Left lung (tissue), 4 donors: ENCODE measurements at regions not wholly inside any gene's neighbourhood (a gene's known extent, or its start where the extent isn't known, plus 50 kb on each side); places are given as distances from the start of the nearest gene placed in this dataset.

Source experiments
- ATAC-seq: fragments of 200-7000 bp; cut with Tn5 transposase; one replicate; pipeline ENCODE4 v1.9.1; 2020; ENCODE audit warnings: moderate library complexity
- DNase-seq, 4 donors: peaks; one replicate each; pipeline ENCODE4 v3.0.0-alpha.2; 2013 to 2020
- H3K27ac ChIP-seq, 2 donors: fragments of 200-600 bp; sonication (generic) in 1 of 2; one replicate each; pipeline versions ENCODE4 v1.5.0 to v1.8.0; 2020 to 2021
- H3K27me3 ChIP-seq, 2 donors: fragments of 200-600 bp; sonication (generic) in 1 of 2; one replicate each; pipeline versions ENCODE4 v1.5.0 to v1.8.0; 2020 to 2021
- H3K36me3 ChIP-seq, 2 donors: fragments of 200-600 bp; sonication (generic) in 1 of 2; one replicate each; pipeline versions ENCODE4 v1.5.0 to v1.8.0; 2020 to 2021
- H3K4me1 ChIP-seq, 2 donors: fragments of 200-600 bp; one replicate each; pipeline ENCODE4 v1.8.0; 2021
- H3K4me3 ChIP-seq, 2 donors: fragments of 200-600 bp; sonication (generic) in 1 of 2; one replicate each; pipeline versions ENCODE4 v1.5.0 to v1.8.0; 2020 to 2021; ENCODE audit warnings: mild to moderate bottlenecking in 1 of 2
- H3K9me3 ChIP-seq, 2 donors: fragments of 200-600 bp; sonication (generic) in 1 of 2; one replicate each; pipeline versions ENCODE4 v1.5.0 to v1.8.0; 2020 to 2021
- CTCF ChIP-seq, 2 donors: fragments of 200-600 bp; sonication (generic) in 1 of 2; IDR thresholded peaks; one replicate each; pipeline versions ENCODE4 v1.5.0 to v1.8.0; 2021; ENCODE audit warnings: antibody characterized with exemption in 2 of 2
- intact Hi-C, 2 donors: fragments of 100-400 bp; cut with DNase I; formaldehyde crosslinking; loops; one replicate each; pipeline versions ENCODE4 v1.11.2 to v1.14.2; 2022
- donor health status: DM: no; HTN: yes; CAD: no.
- donor health status: DM: no; HTN: no; CAD: no.

GRCh38 chr10:17506856-17507471 is 52.6 kb upstream of the ST8SIA6 start:
- ATAC-seq (no peak), DNase-seq (no peak)
- Histone ChIP-seq H3K4me3 (no peak overlapping the region), H3K9me3 (no peaks in the 10 kb centered on the region), H3K27me3 (no peaks in the 10 kb centered on the region), H3K4me1 (peaks cover 0 to 19% of the 10 kb centered on the region in 2 donors), H3K27ac (no peak overlapping the region), H3K36me3 (no peaks in the 10 kb centered on the region)
- intact Hi-C loops, result no loop called here
- no peak for TF ChIP-seq CTCF (IDR thresholded peaks at IDR 0.05)

- H3K4me1 ChIP-seq, result peaks cover 0 to 13% of the 10 kb centered on the region in 2 donors
- no peaks in the 10 kb centered on the region for H3K27me3 ChIP-seq
- no peaks in the 10 kb centered on the region for H3K36me3 ChIP-seq
- no peak for ATAC-seq
- H3K27ac ChIP-seq, result no peak overlapping the region
- no peak for DNase-seq
- no peak for TF ChIP-seq CTCF (IDR thresholded peaks at IDR 0.05)
- no peaks in the 10 kb centered on the region for H3K9me3 ChIP-seq
- no peak overlapping the region for H3K4me3 ChIP-seq
- intact Hi-C loops, result no loop called here
Observed at GRCh38 chr10:17506390-17506789, 52.0 kb upstream of the ST8SIA6 start.

GRCh38 chr10:17504547-17505245 is 50.3 kb upstream of the ST8SIA6 start:
- Histone ChIP-seq H3K4me1 (peaks cover 0 to 9% of the 10 kb centered on the region in 2 donors), H3K4me3 (no peak overlapping the region), H3K27ac (no peak overlapping the region), H3K36me3 (no peaks in the 10 kb centered on the region), H3K9me3 (no peaks in the 10 kb centered on the region), H3K27me3 (no peaks in the 10 kb centered on the region)
- ATAC-seq (no peak), DNase-seq (no peak)
- intact Hi-C loops, result no loop called here
- no peak for TF ChIP-seq CTCF (IDR thresholded peaks at IDR 0.05)
